ENCODE measurements at regions not wholly inside any gene's neighbourhood (a gene's known extent, or its start where the extent isn't known, plus 50 kb on each side); places are given as distances from the start of the nearest gene placed in this dataset.

DNA sequence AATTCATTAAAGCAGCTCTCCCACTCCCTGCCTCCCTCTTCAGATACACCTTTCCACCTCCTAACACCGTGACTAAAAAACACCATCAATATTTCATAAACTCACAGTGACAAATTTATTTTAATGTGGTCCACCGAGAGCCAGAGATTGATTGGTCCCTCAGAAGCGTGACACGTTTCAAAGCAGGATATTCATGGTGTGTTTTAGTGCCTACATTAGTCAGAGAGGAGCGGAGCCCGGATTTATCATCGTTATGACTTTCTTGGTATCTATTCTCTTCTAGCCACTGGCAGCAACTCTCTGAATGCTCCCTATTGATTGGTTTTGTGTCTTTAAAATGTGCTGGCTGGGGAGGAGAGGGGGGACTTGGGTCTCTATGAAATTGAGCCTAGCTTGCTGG lies 265.3 kb downstream of the DHX35 start:
- H3K9ac ChIP-seq (ENCODE audit: insufficient read depth, low read length, poor library complexity, severe bottlenecking) = no peak overlapping the region
- TF ChIP-seq, protein P1, sequence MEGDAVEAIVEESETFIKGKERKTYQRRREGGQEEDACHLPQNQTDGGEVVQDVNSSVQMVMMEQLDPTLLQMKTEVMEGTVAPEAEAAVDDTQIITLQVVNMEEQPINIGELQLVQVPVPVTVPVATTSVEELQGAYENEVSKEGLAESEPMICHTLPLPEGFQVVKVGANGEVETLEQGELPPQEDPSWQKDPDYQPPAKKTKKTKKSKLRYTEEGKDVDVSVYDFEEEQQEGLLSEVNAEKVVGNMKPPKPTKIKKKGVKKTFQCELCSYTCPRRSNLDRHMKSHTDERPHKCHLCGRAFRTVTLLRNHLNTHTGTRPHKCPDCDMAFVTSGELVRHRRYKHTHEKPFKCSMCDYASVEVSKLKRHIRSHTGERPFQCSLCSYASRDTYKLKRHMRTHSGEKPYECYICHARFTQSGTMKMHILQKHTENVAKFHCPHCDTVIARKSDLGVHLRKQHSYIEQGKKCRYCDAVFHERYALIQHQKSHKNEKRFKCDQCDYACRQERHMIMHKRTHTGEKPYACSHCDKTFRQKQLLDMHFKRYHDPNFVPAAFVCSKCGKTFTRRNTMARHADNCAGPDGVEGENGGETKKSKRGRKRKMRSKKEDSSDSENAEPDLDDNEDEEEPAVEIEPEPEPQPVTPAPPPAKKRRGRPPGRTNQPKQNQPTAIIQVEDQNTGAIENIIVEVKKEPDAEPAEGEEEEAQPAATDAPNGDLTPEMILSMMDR (IDR thresholded peaks at IDR 0.05) = no peak
- H3K4me1 Mint-ChIP-seq = no peaks in the 10 kb centered on the region
- no peak overlapping the region for H3K27ac ChIP-seq (ENCODE audit: low read depth in 1 of 2, low read length in 2 of 2)
- no peak overlapping the region for H3K27ac Mint-ChIP-seq
- H2AFZ ChIP-seq (ENCODE audit: insufficient read depth, low read depth, low read length, poor library complexity, severe bottlenecking) = no peak overlapping the region
- no peaks in the 10 kb centered on the region for H3K79me2 ChIP-seq (ENCODE audit: insufficient read depth, low read length)
- H3K4me3 Mint-ChIP-seq = no peak overlapping the region
- H3K4me3 ChIP-seq (replicated peaks in 1 of 3; ENCODE audit: low read depth in 2 of 3, low read length in 3 of 3) = no peak overlapping the region
- no peaks in the 10 kb centered on the region for H3K4me1 ChIP-seq (ENCODE audit: control insufficient read depth in 1 of 2, insufficient read depth in 2 of 2, low read length in 2 of 2)
- H3K9me3 Mint-ChIP-seq = peaks cover 0 to 3% (median 0%) of the 10 kb centered on the region in 7 donors
- H3K36me3 Mint-ChIP-seq = no peaks in the 10 kb centered on the region
- H3K9me3 ChIP-seq (replicated peaks in 1 of 2; ENCODE audit: control insufficient read depth in 1 of 2, insufficient read depth in 1 of 2, low read length in 2 of 2) = no peaks in the 10 kb centered on the region
- no peaks in the 10 kb centered on the region for H3K27me3 ChIP-seq (ENCODE audit: control insufficient read depth in 2 of 2, insufficient read depth in 2 of 2, low read length in 2 of 2)
- intact Hi-C loops (cut with micrococcal nuclease) = no loop called here
- no peak overlapping the region for H3K4me2 ChIP-seq (replicated peaks; ENCODE audit: extremely low read depth, low read length, poor library complexity, severe bottlenecking)
- DNase-seq = no peak
- no peaks in the 10 kb centered on the region for H3K36me3 ChIP-seq (replicated peaks in 1 of 2; ENCODE audit: control insufficient read depth in 1 of 2, insufficient read depth in 2 of 2, low read length in 2 of 2)
- no peaks in the 10 kb centered on the region for H4K20me1 ChIP-seq (ENCODE audit: insufficient read depth, low read length)
- 90% methylated on average over 3 of the region's 7 CpGs for WGBS (ENCODE audit: insufficient coverage)
- H3K27me3 Mint-ChIP-seq (ENCODE audit: low read depth in 3 of 3) = peaks cover 0 to 5% (median 0%) of the 10 kb centered on the region in 3 donors

DNA sequence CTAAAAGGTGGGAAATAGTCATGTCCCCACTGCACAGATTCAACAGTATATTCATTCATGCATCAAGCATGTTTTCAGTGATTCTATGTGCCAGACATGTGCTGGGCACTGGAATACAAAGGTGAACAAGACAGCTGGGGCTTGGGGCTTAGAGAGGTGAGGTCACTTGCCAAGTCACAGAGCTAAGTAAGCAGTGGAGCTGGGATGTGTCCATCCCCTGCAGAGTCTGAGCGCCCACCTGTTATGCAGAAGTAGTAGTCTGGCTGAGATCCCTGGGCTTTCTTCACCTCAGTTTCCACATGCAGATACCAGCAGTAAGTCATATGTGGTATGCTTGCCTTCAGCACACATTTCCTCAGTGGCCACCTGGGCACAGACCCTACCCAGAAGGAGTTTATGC lies 263.8 kb downstream of the DHX35 start:
- H3K9me3 ChIP-seq (replicated peaks in 1 of 2; ENCODE audit: control insufficient read depth in 1 of 2, insufficient read depth in 1 of 2, low read length in 2 of 2) = no peaks in the 10 kb centered on the region
- no peak overlapping the region for H3K4me2 ChIP-seq (replicated peaks; ENCODE audit: extremely low read depth, low read length, poor library complexity, severe bottlenecking)
- no peak overlapping the region for H2AFZ ChIP-seq (ENCODE audit: insufficient read depth, low read depth, low read length, poor library complexity, severe bottlenecking)
- Mint-ChIP-seq H3K4me1 (no peaks in the 10 kb centered on the region), H3K27me3 (ENCODE audit: low read depth in 3 of 3) (peaks cover 0 to 3% (median 0%) of the 10 kb centered on the region in 3 donors), H3K27ac (no peak overlapping the region), H3K36me3 (no peaks in the 10 kb centered on the region), H3K9me3 (peaks cover 0 to 3% (median 0%) of the 10 kb centered on the region in 7 donors), H3K4me3 (no peak overlapping the region)
- H3K36me3 ChIP-seq (replicated peaks in 1 of 2; ENCODE audit: control insufficient read depth in 1 of 2, insufficient read depth in 2 of 2, low read length in 2 of 2) = no peaks in the 10 kb centered on the region
- no peak overlapping the region for H3K27ac ChIP-seq (ENCODE audit: low read depth in 1 of 2, low read length in 2 of 2)
- no peaks in the 10 kb centered on the region for H3K27me3 ChIP-seq (ENCODE audit: control insufficient read depth in 2 of 2, insufficient read depth in 2 of 2, low read length in 2 of 2)
- H3K4me1 ChIP-seq (ENCODE audit: control insufficient read depth in 1 of 2, insufficient read depth in 2 of 2, low read length in 2 of 2) = no peaks in the 10 kb centered on the region
- H3K79me2 ChIP-seq (ENCODE audit: insufficient read depth, low read length) = no peaks in the 10 kb centered on the region
- H4K20me1 ChIP-seq (ENCODE audit: insufficient read depth, low read length) = no peaks in the 10 kb centered on the region
- H3K9ac ChIP-seq (ENCODE audit: insufficient read depth, low read length, poor library complexity, severe bottlenecking) = no peak overlapping the region
- TF ChIP-seq, protein P1 (IDR thresholded peaks at IDR 0.05) = no peak
- no peak for DNase-seq
- no peak overlapping the region for H3K4me3 ChIP-seq (replicated peaks in 1 of 3; ENCODE audit: low read depth in 2 of 3, low read length in 3 of 3)
- intact Hi-C loops (cut with micrococcal nuclease) = no loop called here
- WGBS (ENCODE audit: insufficient coverage) = no CpG with 5 or more reads among the region's 1 CpG
